IPS DF 6.9 (cell line): ENCODE measurements at regions not wholly inside any gene's neighbourhood (a gene's known extent, or its start where the extent isn't known, plus 50 kb on each side); places are given as distances from the start of the nearest gene placed in this dataset.

Source experiments
- DNase-seq: peaks from one replicate; pipeline ENCODE4 v3.0.0-alpha.2; 2013; ENCODE audit warnings: low read depth, low spot score
- H3K27ac ChIP-seq: one replicate; pipeline ENCODE4 v1.5.1; 2013; ENCODE audit warnings: low read length, control low read depth
- H3K27me3 ChIP-seq: 2 replicates; pipeline ENCODE4 v1.6.1; 2013; ENCODE audit warnings: mild to moderate bottlenecking, low read length; ENCODE audit not compliant: control insufficient read depth, insufficient read depth
- H3K36me3 ChIP-seq: 2 replicates; pipeline ENCODE4 v1.6.1; 2013; ENCODE audit warnings: low read length; ENCODE audit not compliant: control insufficient read depth, insufficient read depth
- H3K4me1 ChIP-seq: 2 replicates; pipeline ENCODE4 v1.6.1; 2013; ENCODE audit warnings: low read length; ENCODE audit not compliant: control insufficient read depth, insufficient read depth
- H3K4me3 ChIP-seq: 2 replicates; pipeline ENCODE4 v1.5.1; 2013; ENCODE audit warnings: mild to moderate bottlenecking, low read length
- H3K9me3 ChIP-seq: 2 replicates; pipeline ENCODE4 v1.6.1; 2013; ENCODE audit warnings: low read length, inconsistent platforms; ENCODE audit not compliant: control insufficient read depth, insufficient read depth
- WGBS: extraction: QIAGEN DNeasy Blood & Tissue Kit; methylation state at CpG from one replicate; pipeline ENCODE4 v1.1.7; 2013; ENCODE audit warnings: mixed read lengths, missing lambda C conversion rate; ENCODE audit not compliant: insufficient read length, insufficient coverage; 5-methylcytosine and 5-hydroxymethylcytosine counted together

DNA sequence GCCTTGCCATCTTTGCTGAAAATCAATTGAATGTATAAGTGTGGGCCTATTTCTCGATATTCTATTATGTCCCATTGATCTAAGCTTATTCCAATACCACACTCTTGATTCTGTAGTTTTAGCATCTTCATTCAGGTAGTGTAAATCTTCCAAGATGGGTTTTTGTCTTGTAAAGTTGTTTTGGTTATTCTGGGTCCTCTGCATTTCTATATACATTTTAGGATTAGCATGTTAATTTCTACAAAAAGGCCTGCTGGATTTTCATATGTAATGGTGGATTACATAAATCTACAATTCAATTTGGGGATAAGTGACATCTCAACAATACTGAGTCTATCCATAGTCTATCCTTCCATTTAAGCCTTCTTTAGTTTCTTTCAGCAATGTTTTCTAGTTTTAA is 86.0 kb upstream of the ANO4 start:
- no peak for DNase-seq
- Histone ChIP-seq H3K27ac (no peak overlapping the region), H3K4me3 (no peak overlapping the region), H3K36me3 (no peaks in the 10 kb centered on the region), H3K27me3 (no peaks in the 10 kb centered on the region), H3K9me3 (no peaks in the 10 kb centered on the region), H3K4me1 (no peaks in the 10 kb centered on the region; the same call in 1 of the 2 replicates)
- no CpG with 5 or more reads among the region's 1 CpG for WGBS

DNA sequence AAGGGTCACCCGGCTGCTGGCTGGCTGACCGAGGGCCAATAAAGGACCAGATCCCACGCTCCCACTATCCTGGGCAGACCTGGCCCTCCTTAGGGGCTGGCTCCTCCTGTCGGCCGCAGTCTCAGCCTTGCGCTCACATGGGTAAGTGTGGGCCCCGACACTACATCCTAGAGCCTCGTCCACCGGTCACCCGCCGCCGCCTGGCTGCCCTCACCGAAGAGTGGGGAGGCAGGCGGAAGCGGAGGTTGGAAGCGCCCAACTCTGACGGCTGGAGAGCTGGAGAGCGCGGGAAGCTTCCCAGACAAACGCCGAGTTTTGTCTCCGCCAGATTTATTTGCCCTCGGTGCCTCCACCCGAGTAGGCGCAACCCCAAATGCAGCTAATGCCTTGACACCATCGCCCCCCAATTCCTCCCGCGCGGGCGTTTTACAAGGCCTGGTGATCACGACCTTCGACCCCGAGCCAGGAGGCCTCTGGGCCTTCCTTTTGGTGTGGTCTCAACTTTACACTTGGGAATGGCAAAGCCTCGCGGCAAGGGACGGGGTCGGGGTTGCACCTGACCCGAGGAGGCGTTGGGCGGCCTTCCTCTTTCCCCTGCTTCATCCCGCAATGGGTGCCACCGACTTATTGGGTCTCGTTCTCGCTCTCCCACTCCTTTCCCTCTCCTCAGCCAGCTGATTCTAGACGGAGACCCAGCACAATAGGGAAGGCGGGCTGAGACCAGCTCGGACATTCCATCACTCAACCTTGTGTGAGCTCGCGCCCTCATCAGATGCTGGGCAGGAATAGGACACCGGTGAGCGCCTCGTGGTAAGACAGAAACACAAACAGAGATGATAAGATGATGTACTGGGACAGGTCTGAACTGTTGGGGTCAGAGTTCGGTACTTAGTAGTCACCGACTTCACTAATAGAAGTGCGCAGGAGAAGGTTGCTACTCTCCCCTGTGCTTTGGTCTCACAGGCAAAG is 78.3 kb upstream of the ANO4 start:
- Histone ChIP-seq H3K36me3 (no peaks in the 10 kb centered on the region), H3K4me1 (no peaks in the 10 kb centered on the region; the same call in 1 of the 2 replicates), H3K4me3 (peak overlapping the region; percentile 48; the same call in 1 of the 2 replicates), H3K27ac (no peak overlapping the region), H3K9me3 (no peaks in the 10 kb centered on the region), H3K27me3 (peaks cover 20% of the 10 kb centered on the region; the same call in 1 of the 2 replicates)
- no CpG with 5 or more reads among the region's 55 CpGs for WGBS
- DNase-seq = no peak

DNA sequence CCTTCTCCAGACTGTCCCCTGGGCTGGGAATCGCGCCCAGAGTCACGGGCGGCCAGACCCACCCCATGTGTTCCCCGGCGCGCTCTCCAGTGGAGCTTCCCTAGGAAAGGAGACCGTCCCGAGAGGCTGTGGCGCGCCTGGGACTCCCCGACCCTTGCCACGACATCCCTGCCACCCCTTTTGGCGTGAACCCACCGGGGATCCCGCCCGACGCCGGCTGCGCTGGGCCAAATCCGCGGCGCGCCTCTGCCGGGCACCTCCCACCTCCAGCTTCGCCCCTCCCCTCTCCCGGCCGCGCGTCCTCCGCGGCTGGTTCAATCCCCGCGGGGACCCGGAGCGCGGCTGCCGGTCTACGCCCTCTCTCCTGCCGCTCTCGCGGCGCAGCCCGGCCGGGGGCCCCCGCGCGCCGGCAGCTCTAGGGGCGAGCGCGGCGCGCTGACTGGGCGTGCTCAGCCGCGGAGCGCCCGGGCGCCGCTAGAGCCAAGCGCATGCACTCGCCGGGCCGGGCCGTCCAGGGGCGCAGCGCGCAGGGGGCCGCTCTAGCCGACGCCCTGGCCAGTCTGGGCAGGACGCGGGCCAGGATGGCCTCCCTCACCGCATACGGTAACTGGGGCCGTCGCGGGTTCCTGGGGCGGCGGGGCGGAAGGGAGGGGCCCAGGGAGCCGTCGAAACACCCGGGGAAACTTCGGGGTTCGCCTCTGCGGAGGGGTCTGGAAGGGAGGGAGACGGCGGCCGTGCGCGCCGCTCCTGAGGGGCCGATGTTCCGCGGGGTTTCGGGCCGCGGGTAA is 77.4 kb upstream of the ANO4 start:
- Histone ChIP-seq H3K27me3 (peaks cover 20% of the 10 kb centered on the region; the same call in 1 of the 2 replicates), H3K27ac (no peak overlapping the region), H3K4me1 (no peaks in the 10 kb centered on the region; the same call in 1 of the 2 replicates), H3K36me3 (no peaks in the 10 kb centered on the region), H3K9me3 (no peaks in the 10 kb centered on the region), H3K4me3 (peak overlapping the region; percentile 48)
- WGBS = no CpG with 5 or more reads among the region's 100 CpGs
- no peak for DNase-seq

DNA sequence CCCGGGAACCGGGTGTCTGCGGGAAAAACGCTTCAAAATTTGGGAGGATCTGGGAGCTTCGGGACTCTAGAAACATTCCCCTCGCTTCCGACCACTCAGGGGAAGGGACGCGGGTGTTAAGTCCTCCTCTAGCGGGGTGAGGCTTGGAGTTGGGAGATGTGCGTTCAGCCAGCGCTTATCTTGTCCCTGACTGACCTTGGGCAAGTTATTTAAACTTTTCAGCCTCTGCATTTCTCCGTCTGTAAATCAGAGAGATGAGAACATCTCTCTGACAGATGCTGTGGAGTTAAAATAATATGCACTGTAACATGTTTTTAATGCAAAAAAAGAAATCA is 76.9 kb upstream of the ANO4 start:
- WGBS = no CpG with 5 or more reads among the region's 13 CpGs
- no peak for DNase-seq
- Histone ChIP-seq H3K36me3 (no peaks in the 10 kb centered on the region), H3K4me1 (no peaks in the 10 kb centered on the region; the same call in 1 of the 2 replicates), H3K27me3 (peaks cover 20% of the 10 kb centered on the region; the same call in 1 of the 2 replicates), H3K27ac (no peak overlapping the region), H3K4me3 (peak overlapping the region; percentile 48; the same call in 1 of the 2 replicates), H3K9me3 (no peaks in the 10 kb centered on the region)

DNA sequence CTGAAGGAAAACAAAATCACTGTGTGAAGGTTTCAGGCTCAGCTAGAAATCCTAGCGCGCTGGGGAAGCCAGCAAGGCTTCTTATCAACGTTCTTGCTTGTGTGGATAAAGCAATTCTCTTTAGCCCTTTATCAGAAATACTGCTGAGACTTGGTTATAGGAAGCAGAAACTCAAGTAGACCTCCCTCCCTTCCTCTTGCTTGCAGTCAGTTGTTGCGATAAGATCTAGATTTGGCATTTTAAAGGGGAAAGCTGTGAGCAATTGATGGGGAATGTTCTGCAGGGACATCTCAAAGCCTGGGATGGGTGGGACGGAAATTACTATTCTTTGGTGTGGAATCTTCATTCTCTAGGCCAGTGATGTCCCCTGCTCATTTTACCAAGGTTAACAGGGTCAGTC is 76.4 kb upstream of the ANO4 start:
- Histone ChIP-seq H3K9me3 (no peaks in the 10 kb centered on the region), H3K4me3 (no peak overlapping the region), H3K36me3 (no peaks in the 10 kb centered on the region), H3K27ac (no peak overlapping the region), H3K27me3 (peaks cover 20% of the 10 kb centered on the region; the same call in 1 of the 2 replicates), H3K4me1 (no peaks in the 10 kb centered on the region; the same call in 1 of the 2 replicates)
- DNase-seq = no peak
- no CpG with 5 or more reads among the region's 5 CpGs for WGBS

DNA sequence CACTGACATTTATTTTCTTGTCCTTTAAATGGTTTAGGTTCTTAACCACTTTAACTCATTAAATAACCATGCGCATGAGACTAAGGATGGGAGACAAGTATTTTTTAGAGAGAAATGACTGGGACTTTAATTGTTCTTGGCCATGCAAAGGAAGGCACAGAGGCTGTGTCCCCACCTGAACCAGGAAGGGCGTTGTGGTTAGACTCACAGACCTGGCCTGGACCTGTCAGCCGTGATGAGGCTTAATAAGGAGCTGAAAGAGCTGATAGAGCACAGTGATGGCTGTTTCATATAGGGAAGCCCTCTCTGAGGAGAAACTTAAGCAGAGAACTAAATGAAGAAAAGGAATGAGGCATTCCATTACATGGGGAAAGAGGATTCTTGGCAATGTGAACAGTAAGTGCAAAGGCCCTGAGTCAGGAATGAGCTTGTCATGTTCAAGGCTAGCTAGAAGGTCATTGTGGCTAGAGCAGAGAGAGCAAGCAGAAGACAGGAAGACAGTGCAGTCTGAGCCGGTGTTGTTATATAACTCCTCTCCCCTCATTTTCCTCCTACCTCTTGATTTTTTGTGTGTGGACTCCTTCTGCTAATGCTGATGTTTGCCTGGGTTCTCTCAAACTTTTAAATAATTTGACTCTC is 74.4 kb upstream of the ANO4 start:
- Histone ChIP-seq H3K27me3 (peaks cover 20% of the 10 kb centered on the region; the same call in 1 of the 2 replicates), H3K9me3 (no peaks in the 10 kb centered on the region), H3K4me1 (no peaks in the 10 kb centered on the region; the same call in 1 of the 2 replicates), H3K36me3 (no peaks in the 10 kb centered on the region), H3K27ac (no peak overlapping the region), H3K4me3 (no peak overlapping the region)
- WGBS = no CpG with 5 or more reads among the region's 4 CpGs
- DNase-seq = no peak

DNA sequence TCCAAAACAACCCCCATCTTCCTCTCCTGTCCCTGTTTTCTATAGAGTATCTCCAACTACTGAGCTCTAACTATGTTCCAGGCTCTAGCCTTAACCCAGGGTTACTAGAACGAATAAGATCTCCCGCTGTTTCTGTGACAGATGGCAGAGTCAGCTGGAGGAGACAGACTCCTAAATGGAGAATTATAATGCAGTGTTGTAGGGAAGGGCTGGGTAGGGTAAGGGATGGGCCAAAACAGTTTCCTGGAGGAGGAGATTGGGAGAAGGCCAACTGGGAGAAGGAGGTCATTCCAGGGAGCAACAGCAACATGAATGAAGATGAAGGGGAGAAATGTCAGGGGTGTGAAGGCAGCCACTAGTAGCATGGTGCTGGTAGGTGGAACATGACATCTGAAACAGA is 73.4 kb upstream of the ANO4 start:
- no peak overlapping the region for H3K4me3 ChIP-seq
- no peaks in the 10 kb centered on the region for H3K36me3 ChIP-seq
- no peak for DNase-seq
- no peaks in the 10 kb centered on the region for H3K4me1 ChIP-seq
- peaks cover 20% of the 10 kb centered on the region; the same call in 1 of the 2 replicates for H3K27me3 ChIP-seq
- H3K9me3 ChIP-seq = no peaks in the 10 kb centered on the region
- H3K27ac ChIP-seq = no peak overlapping the region
- WGBS = no CpG with 5 or more reads among the region's 2 CpGs

DNA sequence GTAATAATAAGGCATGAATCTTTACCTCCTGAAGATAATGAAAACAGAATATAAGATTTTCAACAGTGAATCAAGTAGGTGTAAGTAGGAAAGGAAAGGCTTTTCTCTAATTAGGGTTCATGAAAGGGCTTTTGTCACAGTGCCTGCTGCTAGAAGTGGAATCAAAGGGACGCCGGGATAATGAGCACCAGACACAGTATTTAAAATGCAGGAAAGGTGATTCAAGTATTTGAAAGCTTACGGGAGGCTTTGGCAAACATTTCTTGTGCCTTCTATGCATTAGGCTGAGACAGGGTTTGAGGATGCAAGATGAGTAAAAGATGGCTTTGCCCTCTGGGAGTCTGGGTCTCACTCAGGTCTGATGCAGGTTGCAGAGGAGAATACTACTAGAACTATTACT is 70.5 kb upstream of the ANO4 start:
- H3K27ac ChIP-seq = no peak overlapping the region
- DNase-seq = no peak
- no peaks in the 10 kb centered on the region for H3K4me1 ChIP-seq
- H3K4me3 ChIP-seq = no peak overlapping the region
- no peaks in the 10 kb centered on the region for H3K36me3 ChIP-seq
- no CpG with 5 or more reads among the region's 3 CpGs for WGBS
- no peaks in the 10 kb centered on the region for H3K9me3 ChIP-seq
- H3K27me3 ChIP-seq = no peaks in the 10 kb centered on the region

DNA sequence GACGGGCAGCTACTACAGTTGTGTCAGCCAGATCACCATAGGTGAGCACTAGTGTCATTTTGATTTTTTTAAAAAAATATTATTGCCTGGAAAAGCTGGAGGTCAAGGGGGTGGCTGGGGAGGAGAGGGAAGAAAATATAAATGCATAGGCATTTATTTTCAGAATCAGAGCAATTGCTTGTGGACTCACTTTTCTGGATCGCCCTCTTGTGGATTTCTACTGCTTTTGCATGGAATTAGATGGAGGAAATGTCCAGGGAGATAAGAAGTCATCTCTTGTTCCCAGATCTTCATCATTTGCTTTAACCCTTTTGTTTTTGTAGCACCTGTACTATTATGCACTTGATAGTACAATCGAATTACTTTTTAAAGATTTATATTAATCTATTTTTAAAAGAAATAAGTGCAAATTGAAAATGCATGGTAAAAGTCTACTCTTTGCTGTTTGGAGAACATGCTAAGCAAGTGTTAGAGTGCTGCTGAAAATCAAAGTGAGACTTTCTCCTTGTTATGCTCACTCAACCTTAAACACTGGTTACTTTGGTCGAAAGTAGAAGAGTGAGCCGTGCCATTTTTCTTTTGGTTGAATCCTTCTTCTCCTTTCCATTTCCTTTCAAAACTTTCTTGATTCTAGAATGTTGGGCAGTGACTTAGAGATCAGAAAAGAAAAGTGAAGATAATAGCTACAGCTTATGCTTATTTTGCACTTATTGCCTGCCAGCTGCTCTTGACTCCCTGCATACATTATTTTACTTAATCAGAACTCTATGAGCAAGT is 60.6 kb upstream of the ANO4 start:
- no peaks in the 10 kb centered on the region for H3K27me3 ChIP-seq
- no peak overlapping the region for H3K4me3 ChIP-seq
- no peaks in the 10 kb centered on the region for H3K9me3 ChIP-seq
- H3K36me3 ChIP-seq = no peaks in the 10 kb centered on the region
- no peak for DNase-seq
- H3K27ac ChIP-seq = no peak overlapping the region
- no CpG with 5 or more reads among the region's 5 CpGs for WGBS
- H3K4me1 ChIP-seq = no peaks in the 10 kb centered on the region
